DMS79 treated with DMSO at 0.1 percent for 48 hours (cell line): ENCODE measurements at regions not wholly inside any gene's neighbourhood (a gene's known extent, or its start where the extent isn't known, plus 50 kb on each side); places are given as distances from the start of the nearest gene placed in this dataset.

ENCODE experiments used
- DNase-seq: peaks from one replicate; lab custom pipeline; 2025; lab: John Stamatoyannopoulos, UW

GRCh38 chr2:43129676-43130547 lies 96.5 kb downstream of the ZFP36L2 start:
- DNase-seq: no peak

- no peak for DNase-seq
Observed at GRCh38 chr2:43128559-43128955, 97.8 kb downstream of the ZFP36L2 start.

- DNase-seq: no peak
Observed at GRCh38 chr2:43127941-43128558, 98.4 kb downstream of the ZFP36L2 start.

GRCh38 chr2:43127208-43127940 lies 99.0 kb downstream of the ZFP36L2 start:
- DNase-seq: no peak

GRCh38 chr2:43126817-43127207 lies 99.6 kb downstream of the ZFP36L2 start:
- DNase-seq: no peak

- no peak for DNase-seq
Observed at GRCh38 chr2:43125090-43125998, 101.1 kb downstream of the ZFP36L2 start.

GRCh38 chr2:43124687-43125057 lies 101.7 kb downstream of the ZFP36L2 start:
- no peak for DNase-seq

- DNase-seq: no peak
Observed at GRCh38 chr2:43123981-43124686, 102.3 kb downstream of the ZFP36L2 start.

- DNase-seq: no peak
Observed at GRCh38 chr2:43123486-43123885, 102.9 kb downstream of the ZFP36L2 start.

- no peak for DNase-seq
Observed at GRCh38 chr2:43123028-43123427, 103.4 kb downstream of the ZFP36L2 start.

GRCh38 chr2:43121580-43122314 lies 104.7 kb downstream of the ZFP36L2 start:
- DNase-seq: no peak

- no peak for DNase-seq
Observed at GRCh38 chr2:43119303-43119702, 107.1 kb downstream of the ZFP36L2 start.

- no peak for DNase-seq
Observed at GRCh38 chr2:43117521-43118143, 108.8 kb downstream of the ZFP36L2 start.

GRCh38 chr2:43116988-43117387 lies 109.4 kb downstream of the ZFP36L2 start:
- no peak for DNase-seq

GRCh38 chr2:43115881-43116280 lies 110.5 kb downstream of the ZFP36L2 start:
- DNase-seq: no peak

- no peak for DNase-seq
Observed at GRCh38 chr2:43114210-43114609, 112.2 kb downstream of the ZFP36L2 start.

- no peak for DNase-seq
Observed at GRCh38 chr2:43111788-43112554, 114.4 kb downstream of the ZFP36L2 start.

GRCh38 chr2:43110442-43110871 lies 115.9 kb downstream of the ZFP36L2 start:
- DNase-seq: no peak

- no peak for DNase-seq
Observed at GRCh38 chr2:43109261-43109743, 117.1 kb downstream of the ZFP36L2 start.
